GM19023 (cell line): ENCODE measurements at regions not wholly inside any gene's neighbourhood (a gene's known extent, or its start where the extent isn't known, plus 50 kb on each side); places are given as distances from the start of the nearest gene placed in this dataset.
"Not testable (repeated sequence)": the region's sequence is repeated elsewhere in the genome, so short reads cannot be mapped to it uniquely, and the experiment has no call there.

Experiments
- ATAC-seq: cut with Tn5 transposase; IDR thresholded peaks from one replicate; pipeline ENCODE4 v1.9.1; 2021; ENCODE audit warnings: mild to moderate bottlenecking, moderate library complexity; ENCODE audit not compliant: unreplicated experiment

DNA sequence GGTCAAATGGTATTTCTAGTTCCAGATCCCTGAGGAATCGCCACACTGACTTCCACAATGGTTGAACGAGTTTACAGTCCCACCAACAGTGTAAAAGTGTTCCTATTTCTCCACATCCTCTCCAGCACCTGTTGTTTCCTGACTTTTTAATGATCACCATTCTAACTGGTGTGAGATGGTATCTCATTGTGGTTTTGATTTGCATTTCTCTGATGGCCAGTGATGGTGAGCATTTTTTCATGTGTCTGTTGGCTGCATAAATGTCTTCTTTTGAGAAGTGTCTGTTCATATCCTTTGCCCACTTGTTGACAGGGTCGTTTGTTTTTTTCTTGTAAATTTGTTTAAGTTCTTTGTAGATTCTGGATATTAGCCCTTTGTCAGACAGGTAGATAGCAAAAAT, 269.9 kb upstream of the NREP start:
- not testable (repeated sequence) for ATAC-seq

- ATAC-seq = peak; percentile 73
These were observed 268.8 kb upstream of the NREP start for GRCh38 chr5:112025757-112026156.

DNA sequence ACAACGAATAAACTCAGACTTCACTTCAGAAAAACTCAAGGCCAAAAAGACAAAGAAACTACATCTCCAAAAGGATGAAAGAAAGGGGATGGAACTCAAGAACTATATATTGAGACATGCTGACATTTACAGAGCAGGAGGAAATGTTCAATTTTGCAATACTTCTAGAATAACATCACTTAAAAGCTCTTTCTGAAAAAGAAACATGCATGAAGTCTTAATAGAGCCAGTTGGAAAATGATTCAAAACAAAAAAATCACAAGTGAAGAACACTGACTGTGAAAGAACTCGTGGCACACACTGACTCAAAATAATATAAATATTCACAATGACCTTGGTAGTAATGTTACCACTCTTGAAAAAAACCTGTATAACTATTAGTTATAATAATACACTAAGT, 267.8 kb upstream of the NREP start:
- ATAC-seq = no peak

DNA sequence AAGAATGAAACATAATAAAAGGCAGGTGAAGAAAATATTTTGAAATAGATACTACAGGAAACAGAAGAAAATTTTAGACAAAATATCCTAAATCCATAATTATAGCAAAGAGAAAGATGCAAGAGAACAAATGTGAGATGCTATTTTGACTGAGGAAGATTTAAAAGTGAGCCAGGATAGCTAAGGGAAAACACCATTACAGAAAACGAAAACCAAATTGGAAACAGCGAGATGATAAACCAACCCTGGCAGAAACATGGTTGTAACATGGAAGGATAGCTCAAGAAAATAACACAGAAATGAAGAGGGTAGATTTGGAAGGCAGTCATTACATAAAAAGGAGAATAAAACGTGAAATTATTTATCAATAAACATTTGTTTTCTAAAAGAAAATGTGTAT, 267.2 kb upstream of the NREP start:
- ATAC-seq = no peak

- ATAC-seq = no peak
These were observed 266.8 kb upstream of the NREP start for GRCh38 chr5:112023766-112024165.

DNA sequence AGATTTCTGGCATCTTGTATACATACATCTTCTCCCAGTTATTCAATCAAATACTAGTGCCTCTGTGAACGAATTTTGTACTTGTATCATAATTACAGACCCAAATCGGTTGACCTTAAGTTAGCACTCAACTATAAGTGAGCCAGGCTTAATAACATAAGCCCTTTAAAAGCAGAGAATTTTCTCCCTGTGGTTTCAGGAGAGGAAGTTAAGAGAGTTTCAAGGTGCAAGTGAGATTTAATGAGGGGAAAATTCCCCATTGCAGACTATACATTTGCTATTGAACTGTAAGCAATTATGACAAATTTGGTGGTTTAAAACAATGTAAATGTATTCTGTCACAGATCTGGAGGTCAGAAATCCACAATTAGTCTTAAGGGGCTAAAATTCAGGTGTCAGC, 261.9 kb upstream of the NREP start:
- no peak for ATAC-seq

GRCh38 chr5:112016980-112017379, 260.0 kb upstream of the NREP start:
- no peak for ATAC-seq

DNA sequence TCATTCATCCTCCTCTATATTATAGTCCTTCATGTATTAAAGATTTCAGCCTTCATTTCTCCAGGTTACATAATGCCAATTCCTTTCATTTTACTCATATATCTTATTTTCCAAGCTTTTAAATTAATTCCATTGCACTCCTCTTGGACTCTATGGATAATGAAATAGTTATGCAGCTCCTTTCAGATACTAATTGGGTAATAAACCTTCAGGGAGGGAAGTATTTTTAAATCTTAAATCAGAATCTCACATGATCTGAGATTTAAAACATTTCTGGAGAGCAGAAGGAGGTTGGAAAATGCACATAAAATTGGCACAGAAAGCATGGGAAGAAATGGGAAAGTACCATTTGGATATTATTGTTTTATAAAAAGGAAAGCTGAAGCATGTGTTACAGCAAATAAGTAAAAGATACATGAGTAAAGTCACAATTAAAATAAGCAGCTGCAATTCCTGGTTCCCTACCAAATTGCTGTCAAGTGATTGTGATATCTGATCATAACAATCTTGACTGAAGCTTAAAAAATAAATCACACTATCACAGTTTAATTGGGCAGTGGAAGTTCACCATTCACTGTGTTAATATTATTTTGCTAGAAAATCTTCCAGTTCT, 257.9 kb upstream of the NREP start:
- no peak for ATAC-seq

DNA sequence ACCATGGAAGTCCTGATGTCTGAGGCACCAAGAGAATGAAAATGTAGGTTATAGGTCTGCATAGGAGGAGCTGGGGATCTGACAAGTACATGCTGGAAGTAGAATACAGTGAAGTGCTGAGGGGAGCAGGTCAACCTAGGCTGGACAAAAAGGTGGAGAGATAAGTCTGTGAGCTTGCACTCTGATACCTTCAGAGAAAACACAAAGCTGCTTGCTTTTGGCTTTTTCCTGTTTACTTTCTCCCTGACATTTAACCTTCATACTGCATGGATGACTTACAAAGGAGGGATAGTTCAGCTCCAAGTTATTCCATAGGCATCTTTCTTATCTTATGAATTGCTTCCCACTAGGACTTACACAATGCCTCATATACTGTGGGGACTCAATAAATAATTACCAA, 256.7 kb upstream of the NREP start:
- no peak for ATAC-seq

DNA sequence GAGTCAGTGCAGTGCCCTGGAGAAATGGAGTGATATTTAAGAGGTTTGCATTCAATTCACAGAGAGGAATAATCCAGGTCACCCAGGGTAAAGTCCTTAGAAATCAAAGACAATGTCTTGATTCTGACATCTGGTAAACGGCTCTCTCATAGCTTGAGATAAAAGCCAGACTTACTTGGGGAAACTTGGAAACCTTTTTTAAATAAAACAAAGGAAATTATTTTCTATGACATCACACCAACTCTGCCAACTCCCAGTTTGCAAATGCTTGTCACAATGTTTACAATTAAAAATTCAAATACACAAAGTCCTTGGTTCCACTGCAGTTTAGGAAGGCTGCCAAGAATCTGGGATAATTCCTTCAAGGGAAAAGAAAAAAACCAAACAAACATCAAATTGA, 255.1 kb upstream of the NREP start:
- ATAC-seq = no peak

DNA sequence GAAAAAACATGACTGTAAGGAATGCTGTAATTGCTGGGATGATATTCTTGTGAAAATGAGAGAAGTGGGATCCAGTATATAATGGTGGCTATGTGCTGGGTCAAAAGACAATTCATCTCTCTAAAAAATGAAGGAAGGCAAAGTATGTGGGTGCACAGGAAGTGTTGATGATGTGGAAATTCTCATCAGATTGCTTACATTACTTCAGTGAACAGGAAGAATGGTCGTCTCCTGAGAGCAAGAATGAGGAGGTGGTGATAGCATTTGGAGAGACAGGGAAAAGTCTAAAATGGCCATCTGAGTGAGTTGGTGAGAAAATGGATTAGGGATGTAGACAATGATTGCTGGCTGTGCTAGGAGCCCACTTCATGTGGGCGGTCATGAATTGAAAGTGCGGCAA, 253.5 kb upstream of the NREP start:
- ATAC-seq = no peak

DNA sequence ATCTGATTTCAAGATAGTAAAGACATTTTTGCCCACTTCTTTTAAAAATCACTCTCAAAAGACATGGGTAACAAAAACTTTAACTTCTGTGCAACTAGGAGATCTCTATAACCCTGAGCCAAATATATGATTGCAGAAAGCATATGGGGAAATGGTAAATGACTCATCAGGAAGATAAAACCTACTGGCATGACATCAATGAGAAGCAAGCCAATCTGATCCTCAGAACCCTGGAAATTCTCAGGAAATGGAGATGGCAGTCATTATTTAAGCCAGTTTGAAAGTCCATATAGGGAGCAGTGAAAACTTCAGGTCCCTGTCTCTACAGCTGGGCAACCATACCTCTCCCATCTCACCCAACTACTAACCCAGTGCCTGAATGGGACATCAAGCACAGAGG, 249.7 kb upstream of the NREP start:
- no peak for ATAC-seq

DNA sequence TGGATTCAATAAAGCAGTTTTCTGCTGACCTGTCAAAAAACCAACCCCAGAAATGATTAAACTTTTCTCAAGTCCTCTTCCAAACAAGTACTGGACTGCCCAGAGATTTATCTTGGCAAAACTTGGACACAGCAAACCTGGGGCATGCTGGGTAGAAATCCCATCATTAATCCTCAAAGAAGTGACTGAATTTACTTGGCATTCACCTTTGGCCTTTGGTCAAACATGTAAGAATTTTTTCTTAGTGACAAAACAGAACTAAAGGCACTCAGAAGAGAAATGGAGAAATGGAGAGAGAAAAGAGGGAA, 248.6 kb upstream of the NREP start:
- ATAC-seq = no peak

DNA sequence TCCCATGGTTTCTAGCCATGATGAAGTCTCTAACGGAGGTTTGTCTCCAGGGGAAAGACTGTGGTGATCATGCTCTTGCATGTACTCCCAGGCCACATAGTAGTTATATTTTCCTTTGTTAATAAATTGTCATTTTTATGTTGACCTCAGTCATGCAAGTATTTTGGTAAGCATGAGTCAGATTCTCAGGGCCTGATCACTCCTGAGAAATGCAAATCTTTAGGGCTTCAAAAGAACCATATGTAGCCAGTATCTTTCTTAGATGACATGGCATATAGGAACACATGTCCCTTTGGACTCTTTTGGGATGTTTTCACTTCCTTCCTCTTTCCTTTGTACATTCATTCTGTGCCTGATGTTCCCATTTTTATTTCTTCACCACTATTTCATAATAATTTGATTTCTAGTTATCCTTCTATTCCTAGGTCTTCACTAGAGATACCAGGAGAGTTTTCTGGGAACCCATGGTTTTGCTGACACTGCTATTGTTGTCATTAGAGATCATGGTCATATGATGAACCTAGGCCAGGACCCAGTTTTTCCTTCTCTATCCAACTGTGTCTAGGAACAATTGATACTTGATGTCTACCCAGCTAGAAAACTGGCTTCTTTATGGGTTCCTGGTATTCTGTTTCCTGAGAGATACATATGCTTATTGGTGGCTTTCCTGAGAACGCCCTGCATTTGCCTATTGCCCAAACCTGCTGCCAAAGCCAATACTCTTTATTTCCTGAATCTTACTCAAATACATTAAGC, 248.1 kb upstream of the NREP start:
- ATAC-seq = peak; percentile 83

GRCh38 chr5:112002376-112002775, 245.4 kb upstream of the NREP start:
- no peak for ATAC-seq

DNA sequence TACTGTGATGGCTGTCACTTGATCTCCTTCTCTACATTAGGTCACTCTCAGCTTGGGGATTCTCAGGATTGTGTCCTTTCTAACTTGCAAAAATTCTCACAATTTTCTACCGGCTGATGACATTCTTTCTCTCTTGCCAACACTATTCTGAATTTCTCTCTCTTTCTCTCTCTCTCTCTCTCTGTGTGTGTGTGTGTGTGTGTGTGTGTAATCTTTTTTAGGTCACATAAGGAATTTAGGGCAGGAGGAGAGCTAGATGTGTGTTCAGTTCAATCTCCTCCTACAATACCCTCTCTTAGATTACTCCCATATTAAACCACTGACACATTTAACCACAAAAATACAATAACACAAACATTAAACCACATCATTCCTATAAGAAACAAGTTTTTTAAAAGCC, 242.3 kb upstream of the NREP start:
- ATAC-seq = no peak

- ATAC-seq = no peak
These were observed 241.9 kb upstream of the NREP start for GRCh38 chr5:111998871-111999270.

- no peak for ATAC-seq
These were observed 240.7 kb upstream of the NREP start for GRCh38 chr5:111997711-111998110.

GRCh38 chr5:111997308-111997707, 240.3 kb upstream of the NREP start:
- ATAC-seq = no peak

DNA sequence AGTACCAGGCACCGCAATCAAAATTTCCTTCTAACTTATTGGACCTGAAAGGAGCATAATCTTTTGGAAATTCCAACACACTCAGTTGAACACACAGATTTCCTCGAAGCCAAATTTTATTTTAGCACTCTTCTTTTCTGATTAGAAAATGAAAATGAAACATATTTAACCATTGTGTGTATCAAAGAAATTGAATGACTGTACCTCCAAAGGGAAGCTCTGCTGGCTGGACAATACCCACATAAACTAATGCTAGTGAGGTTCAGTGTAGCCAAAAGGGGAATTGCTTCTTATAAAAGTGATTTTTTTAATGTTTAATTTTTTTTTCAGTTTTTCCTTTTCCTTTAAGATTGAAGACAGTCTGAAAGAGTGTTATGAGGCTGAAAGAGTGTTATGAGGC, 239.6 kb upstream of the NREP start:
- ATAC-seq = no peak

DNA sequence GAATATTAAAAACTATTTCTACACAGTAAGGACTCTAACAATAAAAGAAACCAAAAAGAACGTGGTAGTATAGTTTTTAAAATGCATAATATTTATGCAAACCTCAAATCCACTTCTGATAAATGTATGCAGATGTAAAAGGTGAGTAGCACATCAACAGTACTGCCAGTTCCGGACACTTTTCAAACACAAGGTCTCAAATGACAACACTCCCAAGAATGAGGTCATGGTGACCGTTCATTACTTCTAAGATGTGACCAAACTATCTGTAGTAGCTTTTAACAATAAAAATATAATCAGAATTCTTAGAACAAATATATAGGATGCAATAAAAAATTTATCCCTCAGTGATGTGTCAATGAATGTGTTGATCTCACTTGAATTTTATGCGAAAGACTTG, 238.7 kb upstream of the NREP start:
- ATAC-seq = no peak

GRCh38 chr5:111993242-111993641, 236.2 kb upstream of the NREP start:
- ATAC-seq = no peak

DNA sequence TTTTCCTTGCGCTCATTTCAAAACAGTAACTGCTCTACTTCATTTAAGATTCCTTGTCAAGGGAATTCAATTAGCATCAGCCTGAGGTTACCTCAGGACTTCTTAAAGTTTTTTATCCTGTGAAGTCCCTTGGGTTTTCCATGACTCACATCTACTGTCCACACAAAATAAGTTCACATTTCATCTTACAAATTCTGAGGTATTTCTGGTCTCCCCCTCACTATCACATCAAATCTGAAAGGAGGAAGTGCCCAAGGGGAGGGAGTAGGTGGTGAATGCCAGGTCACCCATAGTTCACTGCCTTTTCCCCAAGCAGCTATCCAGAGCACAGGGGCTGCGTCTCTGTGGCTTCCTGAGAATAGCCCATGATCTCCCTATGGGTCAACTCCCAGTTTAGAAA, 227.1 kb upstream of the NREP start:
- no peak for ATAC-seq
